Uterus (tissue), 3 donors: ENCODE measurements at regions not wholly inside any gene's neighbourhood (a gene's known extent, or its start where the extent isn't known, plus 50 kb on each side); places are given as distances from the start of the nearest gene placed in this dataset.

ENCODE experiments used
- DNase-seq, 2 donors: peaks; one replicate each; pipeline ENCODE4 v3.0.0-alpha.2; 2019 to 2020
- H3K27ac ChIP-seq, 2 donors: fragments of 200-600 bp; sonication (generic); 1 replicate in 1 of 2; 2 replicates in 1 of 2; pipeline ENCODE4 v1.5.1; 2016 to 2018
- H3K27me3 ChIP-seq, 2 donors: fragments of 200-600 bp; sonication (generic); one replicate each; pipeline ENCODE4 v1.5.1; 2018 to 2019; ENCODE audit warnings: control low read depth in 1 of 2
- H3K36me3 ChIP-seq, 2 donors: fragments of 200-600 bp; sonication (generic); one replicate each; pipeline ENCODE4 v1.5.1; 2019; ENCODE audit warnings: control low read depth in 1 of 2
- H3K4me1 ChIP-seq, 2 donors: fragments of 200-600 bp; sonication (generic); one replicate each; pipeline ENCODE4 v1.5.1; 2018 to 2019; ENCODE audit warnings: control low read depth in 1 of 2
- H3K4me3 ChIP-seq, 2 donors: fragments of 200-600 bp; sonication (generic); 1 replicate in 1 of 2; 2 replicates in 1 of 2; pipeline ENCODE4 v1.5.1; 2018 to 2019; ENCODE audit warnings: mild to moderate bottlenecking in 1 of 2
- H3K9me3 ChIP-seq, 2 donors: fragments of 200-600 bp; sonication (generic); one replicate each; pipeline ENCODE4 v1.5.1; 2019; ENCODE audit warnings: control low read depth in 1 of 2
- CTCF ChIP-seq, 4 experiments: fragments of 200-600 bp in 2 of 4; fragments of 450-650 bp in 2 of 4; sonication (generic) in 2 of 4; IDR thresholded peaks; one replicate each; pipeline ENCODE4 v1.5.1; 2016 to 2019; ENCODE audit warnings: antibody characterized with exemption in 4 of 4, mild to moderate bottlenecking in 2 of 4, moderate library complexity in 1 of 4
- POLR2A ChIP-seq, 2 donors: fragments of 450-650 bp; IDR thresholded peaks; one replicate each; pipeline ENCODE4 v1.6.1; 2016; ENCODE audit warnings: antibody characterized with exemption in 2 of 2, mild to moderate bottlenecking in 1 of 2, moderate library complexity in 1 of 2
- intact Hi-C: fragments of 100-400 bp; cut with DNase I; formaldehyde crosslinking; loops from one replicate; pipeline ENCODE4 v1.15.1; 2023; ENCODE audit warnings: low total_unique reads
- donor health status: DM: yes; HTN: yes; CAD: no.

GRCh38 chr3:23750573-23751210, 55.1 kb upstream of the UBE2E1 start:
- H3K4me1 ChIP-seq, result no peaks in the 10 kb centered on the region
- H3K27me3 ChIP-seq, result no peaks in the 10 kb centered on the region
- H3K36me3 ChIP-seq, result no peaks in the 10 kb centered on the region
- DNase-seq, result no peak
- no peak overlapping the region for H3K4me3 ChIP-seq
- no peak for TF ChIP-seq POLR2A (IDR thresholded peaks at IDR 0.05)
- TF ChIP-seq CTCF (IDR thresholded peaks at IDR 0.05), result no peak
- H3K27ac ChIP-seq, result no peak overlapping the region
- no peaks in the 10 kb centered on the region for H3K9me3 ChIP-seq
- intact Hi-C loops, result no loop called here

GRCh38 chr3:23751212-23751723, 54.5 kb upstream of the UBE2E1 start:
- intact Hi-C loops, result no loop called here
- TF ChIP-seq CTCF (IDR thresholded peaks at IDR 0.05) (no peak), POLR2A (IDR thresholded peaks at IDR 0.05) (no peak)

GRCh38 chr3:23752126-23752525, 53.6 kb upstream of the UBE2E1 start:
- Histone ChIP-seq H3K36me3 (no peaks in the 10 kb centered on the region), H3K27ac (no peak overlapping the region), H3K4me1 (no peaks in the 10 kb centered on the region), H3K9me3 (no peaks in the 10 kb centered on the region), H3K4me3 (no peak overlapping the region), H3K27me3 (no peaks in the 10 kb centered on the region)
- TF ChIP-seq POLR2A (IDR thresholded peaks at IDR 0.05) (no peak), CTCF (IDR thresholded peaks at IDR 0.05) (no peak)
- intact Hi-C loops, result no loop called here
- no peak for DNase-seq

More at GRCh38 chr3:23751212-23751723, 54.5 kb upstream of the UBE2E1 start:
- Histone ChIP-seq H3K4me1 (no peaks in the 10 kb centered on the region), H3K9me3 (no peaks in the 10 kb centered on the region), H3K27ac (no peak overlapping the region), H3K36me3 (no peaks in the 10 kb centered on the region), H3K27me3 (no peaks in the 10 kb centered on the region), H3K4me3 (no peak overlapping the region)
- no peak for DNase-seq

GRCh38 chr3:23754215-23754614, 51.5 kb upstream of the UBE2E1 start:
- DNase-seq, result no peak
- H3K4me1 ChIP-seq, result no peaks in the 10 kb centered on the region
- H3K27ac ChIP-seq, result no peak overlapping the region
- no peaks in the 10 kb centered on the region for H3K9me3 ChIP-seq
- H3K36me3 ChIP-seq, result no peaks in the 10 kb centered on the region
- H3K4me3 ChIP-seq, result no peak overlapping the region
- intact Hi-C loops, result no loop called here
- TF ChIP-seq CTCF (IDR thresholded peaks at IDR 0.05) (no peak), POLR2A (IDR thresholded peaks at IDR 0.05) (no peak)
- no peaks in the 10 kb centered on the region for H3K27me3 ChIP-seq
